DOHH2 (cell line): ENCODE measurements at regions not wholly inside any gene's neighbourhood (a gene's known extent, or its start where the extent isn't known, plus 50 kb on each side); places are given as distances from the start of the nearest gene placed in this dataset.

ENCODE experiments used
- H3F3A ChIP-seq: fragments of 200-600 bp; sonication (generic), shearing (Covaris generic); 2 replicates; pipeline ENCODE4 v1.6.0; 2016; ENCODE audit warnings: antibody characterized with exemption, mild to moderate bottlenecking; ENCODE audit not compliant: control insufficient read depth, insufficient read depth
- H3K27ac ChIP-seq: fragments of 200-600 bp; sonication (generic); 2 replicates; pipeline ENCODE4 v1.5.1; 2014; ENCODE audit warnings: low read depth, mild to moderate bottlenecking, low read length, moderate library complexity
- H3K27me3 ChIP-seq: fragments of 200-600 bp; sonication (generic); 2 replicates; pipeline ENCODE4 v1.6.1; 2014; ENCODE audit warnings: mild to moderate bottlenecking, low read length, mixed read lengths; ENCODE audit not compliant: control insufficient read depth
- H3K36me3 ChIP-seq: fragments of 200-600 bp; sonication (generic); 2 replicates; pipeline ENCODE4 v1.6.1; 2014; ENCODE audit warnings: mild to moderate bottlenecking, low read length, moderate library complexity, mixed read lengths; ENCODE audit not compliant: control insufficient read depth
- H3K4me1 ChIP-seq: fragments of 200-600 bp; sonication (generic); 2 replicates; pipeline ENCODE4 v1.6.1; 2014; ENCODE audit warnings: mild to moderate bottlenecking, low read length, mixed read lengths; ENCODE audit not compliant: control insufficient read depth
- H3K4me2 ChIP-seq: fragments of 200-600 bp; sonication (generic); 2 replicates; pipeline ENCODE4 v1.6.0; 2014; ENCODE audit warnings: mild to moderate bottlenecking, low read length, moderate library complexity
- H3K4me3 ChIP-seq: fragments of 200-600 bp; sonication (generic); 2 replicates; pipeline ENCODE4 v1.5.1; 2014; ENCODE audit warnings: mild to moderate bottlenecking, low read length, mixed read lengths
- H3K79me2 ChIP-seq: fragments of 200-600 bp; sonication (generic); 2 replicates; pipeline ENCODE4 v1.6.1; 2014; ENCODE audit warnings: mild to moderate bottlenecking, low read length, mixed read lengths; ENCODE audit not compliant: control insufficient read depth
- H3K9me2 ChIP-seq: fragments of 200-600 bp; sonication (generic); replicated peaks from 2 replicates; pipeline ENCODE4 v1.6.1; 2014; ENCODE audit warnings: mild to moderate bottlenecking, low read length, mixed read lengths; ENCODE audit not compliant: control insufficient read depth
- H3K9me3 ChIP-seq: fragments of 200-600 bp; sonication (generic); 2 replicates; pipeline ENCODE4 v1.6.1; 2014; ENCODE audit warnings: antibody characterized with exemption, low read length, mixed read lengths; ENCODE audit not compliant: control insufficient read depth, insufficient read depth
- H4K20me1 ChIP-seq: fragments of 200-600 bp; sonication (generic); 2 replicates; pipeline ENCODE4 v1.6.0; 2014; ENCODE audit warnings: low read depth, mild to moderate bottlenecking, antibody characterized with exemption, low read length, moderate library complexity; ENCODE audit not compliant: control insufficient read depth, insufficient read depth
- CTCF ChIP-seq: fragments of 200-600 bp; sonication (generic); IDR thresholded peaks from one replicate; pipeline ENCODE4 v1.5.1; 2014; ENCODE audit warnings: antibody characterized with exemption, mild to moderate bottlenecking, low read depth, low read length; ENCODE audit not compliant: poor library complexity, severe bottlenecking
- EZH2phosphoT487 ChIP-seq: fragments of 200-600 bp; sonication (generic); IDR thresholded peaks from 2 replicates; pipeline ENCODE4 v1.6.1; 2017; ENCODE audit warnings: borderline replicate concordance, mild to moderate bottlenecking, antibody characterized with exemption, low read length, moderate library complexity, mixed read lengths

- Histone ChIP-seq H3K9me3 (no peaks in the 10 kb centered on the region), H4K20me1 (no peaks in the 10 kb centered on the region), H3K79me2 (no peaks in the 10 kb centered on the region), H3K4me1 (no peaks in the 10 kb centered on the region), H3K36me3 (no peaks in the 10 kb centered on the region), H3K4me3 (no peak overlapping the region), H3F3A (no peaks in the 10 kb centered on the region), H3K9me2 (no peaks in the 10 kb centered on the region), H3K27ac (no peak overlapping the region), H3K27me3 (no peaks in the 10 kb centered on the region), H3K4me2 (no peak overlapping the region)
- TF ChIP-seq EZH2phosphoT487, result no peak
Measured at GRCh38 chr4:10371121-10371520, 86.1 kb downstream of the ZNF518B start.

- Histone ChIP-seq H3K36me3 (no peaks in the 10 kb centered on the region), H3K27me3 (no peaks in the 10 kb centered on the region), H3F3A (no peaks in the 10 kb centered on the region), H3K4me2 (no peak overlapping the region), H3K9me2 (no peaks in the 10 kb centered on the region), H3K9me3 (no peaks in the 10 kb centered on the region), H3K79me2 (no peaks in the 10 kb centered on the region), H3K4me3 (no peak overlapping the region), H3K27ac (no peak overlapping the region), H4K20me1 (no peaks in the 10 kb centered on the region), H3K4me1 (no peaks in the 10 kb centered on the region)
- TF ChIP-seq EZH2phosphoT487 (no peak), CTCF (no peak)
Measured at GRCh38 chr4:10369517-10369916, 87.7 kb downstream of the ZNF518B start.

GRCh38 chr4:10366628-10367027 is 90.6 kb downstream of the ZNF518B start:
- Histone ChIP-seq H3K27me3 (no peaks in the 10 kb centered on the region), H3K4me2 (no peak overlapping the region), H3K9me3 (no peaks in the 10 kb centered on the region), H3F3A (no peaks in the 10 kb centered on the region), H3K9me2 (no peaks in the 10 kb centered on the region), H3K4me3 (no peak overlapping the region), H3K4me1 (no peaks in the 10 kb centered on the region), H3K27ac (no peak overlapping the region), H3K79me2 (no peaks in the 10 kb centered on the region), H3K36me3 (no peaks in the 10 kb centered on the region), H4K20me1 (no peaks in the 10 kb centered on the region)
- TF ChIP-seq EZH2phosphoT487 (no peak), CTCF (no peak)

- no peaks in the 10 kb centered on the region for H3K36me3 ChIP-seq
- H3K9me2 ChIP-seq, result no peaks in the 10 kb centered on the region
- no peak overlapping the region for H3K4me3 ChIP-seq
- no peaks in the 10 kb centered on the region for H3K4me1 ChIP-seq
- no peak overlapping the region for H3K4me2 ChIP-seq
- H3K9me3 ChIP-seq, result no peaks in the 10 kb centered on the region
- no peaks in the 10 kb centered on the region for H3K27me3 ChIP-seq
- H3K27ac ChIP-seq, result no peak overlapping the region
- TF ChIP-seq CTCF (no peak), EZH2phosphoT487 (no peak)
- H4K20me1 ChIP-seq, result no peaks in the 10 kb centered on the region
- no peaks in the 10 kb centered on the region for H3F3A ChIP-seq
- H3K79me2 ChIP-seq, result no peaks in the 10 kb centered on the region
Measured at GRCh38 chr4:10364194-10364593, 93.0 kb downstream of the ZNF518B start.
